GM18861 (cell line): ENCODE measurements at regions not wholly inside any gene's neighbourhood (a gene's known extent, or its start where the extent isn't known, plus 50 kb on each side); places are given as distances from the start of the nearest gene placed in this dataset.
"Not testable (repeated sequence)": the region's sequence is repeated elsewhere in the genome, so short reads cannot be mapped to it uniquely, and the experiment has no call there.

Experiments
- ATAC-seq: cut with Tn5 transposase; IDR thresholded peaks from one replicate; pipeline ENCODE4 v1.9.1; 2021; ENCODE audit not compliant: unreplicated experiment

DNA sequence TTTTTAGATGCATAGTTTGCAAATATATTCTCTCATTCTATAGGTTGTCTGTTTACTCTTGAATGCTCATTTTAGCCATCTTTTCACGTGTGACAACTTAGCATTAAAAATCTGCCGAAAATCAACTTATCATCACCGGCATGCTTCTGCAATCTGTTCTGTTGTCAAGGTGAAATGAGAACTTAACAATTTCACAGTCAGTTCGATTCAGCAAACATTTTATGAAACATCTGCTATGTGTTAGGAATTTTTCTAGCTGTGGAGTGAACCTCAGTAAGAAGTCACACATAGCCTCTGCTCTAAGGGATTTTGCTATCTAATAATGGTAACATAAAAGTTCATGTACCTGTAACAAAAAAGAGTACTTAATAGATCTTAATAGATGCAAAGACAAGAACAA lies 256.1 kb downstream of the ZWINT start:
- ATAC-seq = no peak

- ATAC-seq = no peak
These were observed 256.6 kb downstream of the ZWINT start for GRCh38 chr10:56104487-56104886.

GRCh38 chr10:56096226-56096517 lies 264.9 kb downstream of the ZWINT start:
- ATAC-seq = no peak

GRCh38 chr10:56095506-56096225 lies 265.4 kb downstream of the ZWINT start:
- ATAC-seq = no peak

- not testable (repeated sequence) for ATAC-seq
These were observed 267.4 kb downstream of the ZWINT start for GRCh38 chr10:56093645-56094044.

DNA sequence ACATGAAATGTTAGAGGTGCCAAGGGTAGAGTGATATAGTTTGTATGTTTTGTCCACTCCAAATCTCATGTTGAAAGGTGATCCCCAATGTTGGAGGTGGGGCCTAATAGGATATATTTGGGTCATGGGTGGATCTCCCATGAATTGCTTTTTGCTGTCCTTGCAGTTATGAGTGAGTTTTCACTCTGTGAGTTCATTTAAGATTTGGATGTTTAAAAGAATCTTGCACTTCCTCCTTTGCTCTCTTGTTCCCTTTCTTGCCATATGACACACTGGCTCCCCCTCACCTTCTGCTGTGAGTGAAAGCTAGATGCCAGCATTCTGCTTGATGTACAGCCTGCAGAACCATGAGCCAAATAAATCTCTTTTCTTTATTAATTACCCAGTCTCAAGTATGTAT lies 269.2 kb downstream of the ZWINT start:
- no peak for ATAC-seq

- ATAC-seq = no peak
These were observed 270.0 kb downstream of the ZWINT start for GRCh38 chr10:56090914-56091540.

DNA sequence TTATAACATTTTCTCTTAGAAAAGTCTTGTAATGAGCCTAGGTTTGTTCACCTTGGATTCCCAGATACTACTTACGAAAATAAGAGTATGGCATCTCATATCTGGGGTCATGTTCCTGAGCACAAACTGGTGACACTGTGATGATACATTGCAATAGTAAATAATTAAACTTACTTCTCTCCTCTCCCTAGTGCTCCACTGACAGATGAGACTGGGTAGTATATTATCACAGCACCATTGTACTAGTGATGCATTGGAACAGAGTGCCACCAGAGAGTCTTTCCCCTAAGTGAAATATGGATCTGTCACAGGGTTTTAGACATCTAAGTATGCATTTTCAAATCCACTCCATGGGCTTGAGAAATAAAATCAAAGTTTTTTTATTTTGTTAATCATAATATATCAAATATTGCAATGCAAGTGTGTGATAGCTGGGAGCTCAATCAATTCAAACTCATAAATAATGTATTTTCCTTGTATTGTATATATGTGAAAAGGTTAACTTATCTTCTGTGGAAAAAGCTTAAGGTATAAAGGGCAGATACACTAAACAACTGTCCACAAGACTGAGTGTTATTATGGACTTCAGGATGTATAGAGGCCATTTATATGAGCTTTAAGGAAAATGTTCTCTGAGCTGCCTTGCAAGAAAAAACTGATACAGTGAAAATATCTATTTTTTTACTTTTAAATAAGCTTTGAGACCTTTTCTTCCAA lies 275.5 kb downstream of the ZWINT start:
- ATAC-seq = no peak

DNA sequence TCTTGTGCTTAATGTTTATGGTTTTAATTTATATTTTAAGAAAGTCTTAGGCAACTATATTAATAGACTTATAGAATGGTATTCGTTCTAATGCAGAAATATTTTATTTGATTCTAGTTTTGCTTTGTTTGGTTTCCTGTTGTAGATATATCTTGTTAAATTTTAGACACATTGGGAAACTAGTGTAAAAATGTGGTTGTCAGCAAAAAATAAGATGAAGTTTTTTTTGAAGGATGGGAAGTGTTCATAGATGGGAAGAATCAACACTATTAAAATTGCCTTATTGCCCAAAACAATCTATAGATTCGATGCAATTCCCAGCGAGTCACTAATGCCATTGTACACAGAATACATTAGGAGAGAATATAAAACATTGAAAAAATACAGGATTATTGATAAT lies 278.9 kb downstream of the ZWINT start:
- no peak for ATAC-seq

GRCh38 chr10:56068473-56069263 lies 292.4 kb downstream of the ZWINT start:
- ATAC-seq = no peak

GRCh38 chr10:56068040-56068439 lies 293.0 kb downstream of the ZWINT start:
- ATAC-seq = no peak

DNA sequence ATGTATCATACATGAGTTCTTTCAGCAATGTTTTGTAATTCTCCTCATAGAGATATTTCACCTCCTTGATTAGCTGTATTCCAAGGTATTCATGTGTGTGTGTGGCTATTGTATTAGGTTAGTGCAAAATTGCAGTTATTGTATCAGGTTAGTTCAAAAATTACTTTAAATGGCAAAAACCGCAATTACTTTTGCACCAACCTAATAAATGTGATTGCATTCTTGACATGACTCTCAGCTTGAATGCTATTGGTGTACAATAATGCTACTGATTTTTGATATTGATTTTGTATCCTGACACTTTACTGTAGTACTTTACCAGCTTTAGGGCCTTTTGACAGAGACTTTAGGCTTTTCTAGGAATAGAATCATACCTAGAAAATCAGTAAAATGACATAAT lies 297.4 kb downstream of the ZWINT start:
- ATAC-seq = no peak

GRCh38 chr10:56057860-56058259 lies 303.2 kb downstream of the ZWINT start:
- no peak for ATAC-seq

DNA sequence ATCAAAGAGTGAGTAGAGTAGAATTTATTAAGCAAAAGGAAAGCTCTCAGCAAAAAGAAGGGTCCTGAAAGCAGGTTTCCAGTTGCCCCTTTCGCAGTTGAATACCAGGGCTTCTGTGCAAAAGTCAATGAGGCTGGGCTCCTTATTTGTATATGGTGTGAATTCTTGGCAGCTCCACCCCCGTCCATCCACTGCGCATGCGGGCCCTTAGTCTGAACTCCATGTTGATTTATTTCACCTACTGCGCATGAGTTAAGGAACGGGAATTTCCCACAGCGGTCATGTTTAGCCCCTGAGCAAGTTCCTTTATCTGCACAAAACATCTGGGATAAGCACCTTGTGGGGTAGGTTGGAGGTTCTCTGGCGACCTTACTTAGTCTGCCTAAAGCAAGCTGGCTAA lies 325.6 kb downstream of the ZWINT start:
- no peak for ATAC-seq

DNA sequence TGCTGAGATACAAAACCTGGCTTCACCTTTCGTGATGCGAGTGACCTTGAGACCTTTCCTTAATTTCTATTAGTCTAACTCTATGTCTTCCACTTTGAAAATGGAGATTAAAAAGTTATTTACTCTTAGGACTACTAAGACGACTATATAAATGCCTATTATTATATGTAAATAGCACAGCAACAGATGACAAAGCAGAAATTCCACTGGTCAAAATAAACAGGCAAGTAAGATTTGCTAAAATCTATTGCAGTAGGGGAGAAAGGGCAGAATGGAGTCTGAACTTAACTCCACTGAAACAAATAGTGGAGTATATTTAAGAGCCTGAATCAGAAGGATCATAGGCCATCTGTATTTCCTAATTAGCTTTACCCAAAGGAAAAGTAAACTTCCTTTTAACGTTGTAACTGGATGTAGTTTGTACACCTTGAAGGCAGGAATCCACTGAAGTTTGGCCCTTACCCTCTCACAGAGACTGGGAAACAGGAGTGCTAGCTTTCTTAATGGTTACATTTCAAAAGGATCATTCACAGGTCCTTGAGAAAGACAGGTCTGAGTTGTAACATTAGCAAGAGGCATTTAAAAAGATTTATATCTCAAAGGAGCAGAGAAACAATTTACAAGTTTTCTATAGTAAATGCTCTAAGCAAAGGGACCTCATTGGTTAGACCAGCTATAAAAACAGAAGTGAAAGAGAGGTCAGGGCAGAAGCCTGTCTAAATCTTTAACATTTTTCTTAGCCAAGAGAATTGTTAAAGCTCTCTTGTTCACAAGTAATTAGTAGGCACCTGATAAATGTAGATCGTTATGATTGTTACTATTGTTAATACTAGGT lies 332.5 kb downstream of the ZWINT start:
- ATAC-seq = no peak

DNA sequence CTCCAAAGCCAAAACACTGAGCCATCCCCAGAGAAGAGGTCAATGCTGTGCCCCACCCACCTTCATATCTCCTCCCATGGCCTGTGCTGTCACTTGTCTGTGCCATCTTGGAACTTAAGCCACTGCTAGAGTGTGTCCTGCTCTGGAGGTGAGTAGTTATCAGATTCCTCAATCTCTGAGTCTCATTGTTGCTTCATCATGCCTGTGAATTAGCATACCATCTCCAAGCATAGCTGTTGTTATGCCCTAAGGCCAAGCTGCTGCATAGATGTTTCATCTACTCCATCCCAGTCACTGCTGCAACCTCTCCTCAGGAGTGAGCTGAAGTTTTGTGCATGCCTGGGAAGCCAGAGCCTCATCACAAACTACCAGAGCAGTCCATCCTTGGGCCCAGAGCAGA lies 349.0 kb downstream of the ZWINT start:
- no peak for ATAC-seq

DNA sequence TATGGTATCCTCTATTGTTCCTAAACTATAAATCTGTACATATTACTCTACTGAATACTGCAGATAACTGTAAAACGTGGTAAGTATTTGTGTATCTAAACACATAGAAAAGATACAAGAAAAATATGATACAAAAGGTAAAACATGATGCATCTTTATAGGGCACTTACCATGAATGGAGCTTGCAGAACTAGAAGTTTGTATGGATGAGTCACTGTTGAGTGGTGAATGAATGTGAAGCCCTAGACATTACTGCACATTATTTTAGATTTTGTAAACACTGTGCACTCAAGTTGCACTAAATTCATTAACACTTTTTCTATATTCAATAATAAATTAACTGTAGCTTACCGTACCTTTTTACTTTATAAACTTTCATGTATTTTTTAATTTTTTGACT lies 357.5 kb downstream of the ZWINT start:
- no peak for ATAC-seq

GRCh38 chr10:55989188-55989587 lies 371.9 kb downstream of the ZWINT start:
- no peak for ATAC-seq

DNA sequence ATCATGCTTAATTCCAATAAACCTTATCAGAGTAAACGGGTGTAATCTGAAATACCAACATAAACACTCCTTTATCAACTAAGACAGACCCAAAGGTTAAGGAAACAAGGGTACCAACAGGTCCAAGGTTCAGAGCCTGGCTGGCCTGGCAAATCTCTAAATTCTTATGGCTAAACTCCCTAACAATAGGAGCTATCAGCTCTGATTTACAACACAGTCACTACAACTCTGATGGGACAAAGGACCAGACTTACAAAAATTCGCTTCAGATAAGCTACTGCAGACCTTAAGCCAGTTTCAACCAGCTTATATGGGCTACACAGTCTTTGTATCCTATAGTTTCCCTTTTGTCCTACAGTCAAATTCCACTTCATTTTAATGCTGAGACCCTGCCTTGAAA lies 381.9 kb downstream of the ZWINT start:
- no peak for ATAC-seq

- ATAC-seq = no peak
These were observed 395.0 kb downstream of the ZWINT start for GRCh38 chr10:55966101-55966500.

GRCh38 chr10:55943403-55943802 lies 417.7 kb downstream of the ZWINT start:
- no peak for ATAC-seq
